ENCODE measurements at regions not wholly inside any gene's neighbourhood (a gene's known extent, or its start where the extent isn't known, plus 50 kb on each side); places are given as distances from the start of the nearest gene placed in this dataset.

- Histone ChIP-seq H3K4me1 (ENCODE audit: control insufficient read depth, insufficient read depth, low read length) (no peaks in the 10 kb centered on the region), H3K27ac (ENCODE audit: low read length) (no peak overlapping the region), H3K36me3 (ENCODE audit: control insufficient read depth, insufficient read depth, low read length) (no peaks in the 10 kb centered on the region), H3K9me3 (ENCODE audit: control insufficient read depth, insufficient read depth, low read length) (no peaks in the 10 kb centered on the region), H3K4me3 (ENCODE audit: low read length) (no peak overlapping the region), H3K27me3 (ENCODE audit: control insufficient read depth, insufficient read depth, low read length) (peaks cover 2% of the 10 kb centered on the region)
- no peak overlapping the region for H3K27ac Mint-ChIP-seq
- DNase-seq (no peak), ATAC-seq (no peak)
- H3K36me3 Mint-ChIP-seq: no peaks in the 10 kb centered on the region
- no peak for TF ChIP-seq CTCF (IDR thresholded peaks at IDR 0.05)
- no peaks in the 10 kb centered on the region for H3K9me3 Mint-ChIP-seq
- 65% methylated on average over 2 of the region's 2 CpGs for WGBS (ENCODE audit: insufficient coverage)
- no peak overlapping the region for H3K4me3 Mint-ChIP-seq
- no peaks in the 10 kb centered on the region for H3K4me1 Mint-ChIP-seq
- H3K27me3 Mint-ChIP-seq (ENCODE audit: low read depth in 2 of 2): peaks cover 15 to 43% of the 10 kb centered on the region in 2 donors
- intact Hi-C loops (cut with micrococcal nuclease): no loop called here
These were observed 60.0 kb upstream of the ST8SIA2 start for GRCh38 chr15:92333709-92334108.

- no peak for ATAC-seq
- H3K27me3 Mint-ChIP-seq (ENCODE audit: low read depth in 2 of 2): peaks cover 15 to 50% of the 10 kb centered on the region in 2 donors
- H3K27ac Mint-ChIP-seq: no peak overlapping the region
- H3K4me1 Mint-ChIP-seq: no peaks in the 10 kb centered on the region
- Histone ChIP-seq H3K27ac (ENCODE audit: low read length) (no peak overlapping the region), H3K4me3 (ENCODE audit: low read length) (no peak overlapping the region), H3K4me1 (ENCODE audit: control insufficient read depth, insufficient read depth, low read length) (no peaks in the 10 kb centered on the region), H3K36me3 (ENCODE audit: control insufficient read depth, insufficient read depth, low read length) (no peaks in the 10 kb centered on the region), H3K27me3 (ENCODE audit: control insufficient read depth, insufficient read depth, low read length) (peaks cover 2% of the 10 kb centered on the region), H3K9me3 (ENCODE audit: control insufficient read depth, insufficient read depth, low read length) (no peaks in the 10 kb centered on the region)
- 80% methylated on average over 2 of the region's 2 CpGs for WGBS (ENCODE audit: insufficient coverage)
- no peak for DNase-seq
- H3K4me3 Mint-ChIP-seq: no peak overlapping the region
- no peaks in the 10 kb centered on the region for H3K9me3 Mint-ChIP-seq
- H3K36me3 Mint-ChIP-seq: no peaks in the 10 kb centered on the region
- TF ChIP-seq CTCF (IDR thresholded peaks at IDR 0.05): no peak
- intact Hi-C loops (cut with micrococcal nuclease): no loop called here
These were observed 57.2 kb upstream of the ST8SIA2 start for GRCh38 chr15:92336419-92336987.

- H3K27me3 ChIP-seq (ENCODE audit: control insufficient read depth, insufficient read depth, low read length): no peaks in the 10 kb centered on the region
- H3K27me3 Mint-ChIP-seq (ENCODE audit: low read depth in 2 of 2): peaks cover 15 to 55% of the 10 kb centered on the region in 2 donors
- intact Hi-C loops (cut with micrococcal nuclease): no loop called here
These were observed 54.3 kb upstream of the ST8SIA2 start for GRCh38 chr15:92339361-92339760.

More at GRCh38 chr15:92339361-92339760, 54.3 kb upstream of the ST8SIA2 start:
- Mint-ChIP-seq H3K36me3 (no peaks in the 10 kb centered on the region), H3K27ac (no peak overlapping the region), H3K4me3 (no peak overlapping the region), H3K9me3 (no peaks in the 10 kb centered on the region), H3K4me1 (no peaks in the 10 kb centered on the region)
- Histone ChIP-seq H3K4me1 (ENCODE audit: control insufficient read depth, insufficient read depth, low read length) (no peaks in the 10 kb centered on the region), H3K9me3 (ENCODE audit: control insufficient read depth, insufficient read depth, low read length) (no peaks in the 10 kb centered on the region), H3K36me3 (ENCODE audit: control insufficient read depth, insufficient read depth, low read length) (no peaks in the 10 kb centered on the region), H3K27ac (ENCODE audit: low read length) (no peak overlapping the region), H3K4me3 (ENCODE audit: low read length) (no peak overlapping the region)
- DNase-seq: no peak
- ATAC-seq: no peak
- TF ChIP-seq CTCF (IDR thresholded peaks at IDR 0.05): no peak
- 83% methylated on average over 3 of the region's 3 CpGs for WGBS (ENCODE audit: insufficient coverage)
